HEK293 (cell line): ENCODE measurements at regions not wholly inside any gene's neighbourhood (a gene's known extent, or its start where the extent isn't known, plus 50 kb on each side); places are given as distances from the start of the nearest gene placed in this dataset.

Experiments
- ELK4 ChIP-seq: IDR thresholded peaks from 2 replicates; pipeline ENCODE4 v1.6.1; 2011; ENCODE audit warnings: mild to moderate bottlenecking, low read depth, low read length, borderline replicate concordance
- GLIS1 ChIP-seq: fragments of 450-650 bp; formaldehyde crosslinking; IDR thresholded peaks from 2 replicates; pipeline ENCODE4 v1.5.1; 2016; ENCODE audit warnings: missing biosample characterization, missing genetic modification characterization
- GLIS2 ChIP-seq: fragments of 450-650 bp; formaldehyde crosslinking; IDR thresholded peaks from 2 replicates; pipeline ENCODE4 v1.5.1; 2016; ENCODE audit warnings: missing biosample characterization, missing genetic modification characterization
- TSHZ1 ChIP-seq: fragments of 450-650 bp; formaldehyde crosslinking; IDR thresholded peaks from 2 replicates; pipeline ENCODE4 v1.5.1; 2016; ENCODE audit warnings: missing biosample characterization, missing genetic modification characterization, borderline replicate concordance
- YY1 ChIP-seq: fragments of 450-650 bp; formaldehyde crosslinking; IDR thresholded peaks from 2 replicates; pipeline ENCODE4 v1.5.1; 2018; ENCODE audit warnings: missing biosample characterization, missing genetic modification characterization
- ZFP37 ChIP-seq: fragments of 450-650 bp; formaldehyde crosslinking; IDR thresholded peaks from 2 replicates; pipeline ENCODE4 v1.5.1; 2016; ENCODE audit warnings: missing biosample characterization, missing genetic modification characterization
- ZNF214 ChIP-seq: fragments of 450-650 bp; formaldehyde crosslinking; IDR thresholded peaks from 2 replicates; pipeline ENCODE4 v1.5.1; 2017; ENCODE audit warnings: missing biosample characterization, mild to moderate bottlenecking, missing genetic modification characterization, borderline replicate concordance
- ZNF394 ChIP-seq: fragments of 450-650 bp; formaldehyde crosslinking; IDR thresholded peaks from 2 replicates; pipeline ENCODE4 v1.5.1; 2016; ENCODE audit warnings: missing biosample characterization, missing genetic modification characterization, mild to moderate bottlenecking, moderate library complexity, borderline replicate concordance
- ZNF426 ChIP-seq: fragments of 450-650 bp; formaldehyde crosslinking; IDR thresholded peaks from 2 replicates; pipeline ENCODE4 v1.5.1; 2017; ENCODE audit warnings: missing biosample characterization, missing genetic modification characterization, mild to moderate bottlenecking, inconsistent platforms, moderate library complexity
- ZNF768 ChIP-seq: fragments of 450-650 bp; formaldehyde crosslinking; IDR thresholded peaks from 2 replicates; pipeline ENCODE4 v1.5.1; 2018; ENCODE audit warnings: missing biosample characterization, mild to moderate bottlenecking, missing genetic modification characterization
- TF ChIP-seq, protein P1 (sequence below): fragments of 450-650 bp; formaldehyde crosslinking; IDR thresholded peaks from 2 replicates; pipeline ENCODE4 v1.5.1; 2016; ENCODE audit warnings: missing biosample characterization, missing genetic modification characterization
- TF ChIP-seq, protein P2 (sequence below): fragments of 450-650 bp; formaldehyde crosslinking; IDR thresholded peaks from 2 replicates; pipeline ENCODE4 v1.5.1; 2016; ENCODE audit warnings: missing biosample characterization, missing genetic modification characterization, low read depth
- TF ChIP-seq, protein P3 (sequence below): fragments of 450-650 bp; formaldehyde crosslinking; IDR thresholded peaks from 2 replicates; pipeline ENCODE4 v1.5.1; 2016; ENCODE audit warnings: missing biosample characterization, missing genetic modification characterization
- TF ChIP-seq, protein P4 (sequence below): fragments of 450-650 bp; formaldehyde crosslinking; IDR thresholded peaks from 2 replicates; pipeline ENCODE4 v1.5.1; 2016; ENCODE audit warnings: missing biosample characterization, missing genetic modification characterization

GRCh38 chr7:41847606-41848005 is 144.7 kb upstream of the INHBA start:
- TF ChIP-seq YY1 (no peak), TSHZ1 (tag by site-specific recombination) (no peak), GLIS2 (tag by site-specific recombination) (no peak), ZNF214 (tag by site-specific recombination) (no peak), ELK4 (no peak), ZNF768 (tag by site-specific recombination) (no peak), ZNF394 (tag by site-specific recombination) (no peak), ZFP37 (tag by site-specific recombination) (no peak), GLIS1 (no peak), ZNF426 (no peak)
- TF ChIP-seq, protein P1, sequence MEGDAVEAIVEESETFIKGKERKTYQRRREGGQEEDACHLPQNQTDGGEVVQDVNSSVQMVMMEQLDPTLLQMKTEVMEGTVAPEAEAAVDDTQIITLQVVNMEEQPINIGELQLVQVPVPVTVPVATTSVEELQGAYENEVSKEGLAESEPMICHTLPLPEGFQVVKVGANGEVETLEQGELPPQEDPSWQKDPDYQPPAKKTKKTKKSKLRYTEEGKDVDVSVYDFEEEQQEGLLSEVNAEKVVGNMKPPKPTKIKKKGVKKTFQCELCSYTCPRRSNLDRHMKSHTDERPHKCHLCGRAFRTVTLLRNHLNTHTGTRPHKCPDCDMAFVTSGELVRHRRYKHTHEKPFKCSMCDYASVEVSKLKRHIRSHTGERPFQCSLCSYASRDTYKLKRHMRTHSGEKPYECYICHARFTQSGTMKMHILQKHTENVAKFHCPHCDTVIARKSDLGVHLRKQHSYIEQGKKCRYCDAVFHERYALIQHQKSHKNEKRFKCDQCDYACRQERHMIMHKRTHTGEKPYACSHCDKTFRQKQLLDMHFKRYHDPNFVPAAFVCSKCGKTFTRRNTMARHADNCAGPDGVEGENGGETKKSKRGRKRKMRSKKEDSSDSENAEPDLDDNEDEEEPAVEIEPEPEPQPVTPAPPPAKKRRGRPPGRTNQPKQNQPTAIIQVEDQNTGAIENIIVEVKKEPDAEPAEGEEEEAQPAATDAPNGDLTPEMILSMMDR (tag by site-specific recombination): no peak
- TF ChIP-seq, protein P2, sequence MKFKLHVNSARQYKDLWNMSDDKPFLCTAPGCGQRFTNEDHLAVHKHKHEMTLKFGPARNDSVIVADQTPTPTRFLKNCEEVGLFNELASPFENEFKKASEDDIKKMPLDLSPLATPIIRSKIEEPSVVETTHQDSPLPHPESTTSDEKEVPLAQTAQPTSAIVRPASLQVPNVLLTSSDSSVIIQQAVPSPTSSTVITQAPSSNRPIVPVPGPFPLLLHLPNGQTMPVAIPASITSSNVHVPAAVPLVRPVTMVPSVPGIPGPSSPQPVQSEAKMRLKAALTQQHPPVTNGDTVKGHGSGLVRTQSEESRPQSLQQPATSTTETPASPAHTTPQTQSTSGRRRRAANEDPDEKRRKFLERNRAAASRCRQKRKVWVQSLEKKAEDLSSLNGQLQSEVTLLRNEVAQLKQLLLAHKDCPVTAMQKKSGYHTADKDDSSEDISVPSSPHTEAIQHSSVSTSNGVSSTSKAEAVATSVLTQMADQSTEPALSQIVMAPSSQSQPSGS (tag by site-specific recombination): no peak
- TF ChIP-seq, protein P3, sequence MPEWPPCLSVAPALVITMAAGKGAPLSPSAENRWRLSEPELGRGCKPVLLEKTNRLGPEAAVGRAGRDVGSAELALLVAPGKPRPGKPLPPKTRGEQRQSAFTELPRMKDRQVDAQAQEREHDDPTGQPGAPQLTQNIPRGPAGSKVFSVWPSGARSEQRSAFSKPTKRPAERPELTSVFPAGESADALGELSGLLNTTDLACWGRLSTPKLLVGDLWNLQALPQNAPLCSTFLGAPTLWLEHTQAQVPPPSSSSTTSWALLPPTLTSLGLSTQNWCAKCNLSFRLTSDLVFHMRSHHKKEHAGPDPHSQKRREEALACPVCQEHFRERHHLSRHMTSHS (tag by site-specific recombination): no peak
- TF ChIP-seq, protein P4, sequence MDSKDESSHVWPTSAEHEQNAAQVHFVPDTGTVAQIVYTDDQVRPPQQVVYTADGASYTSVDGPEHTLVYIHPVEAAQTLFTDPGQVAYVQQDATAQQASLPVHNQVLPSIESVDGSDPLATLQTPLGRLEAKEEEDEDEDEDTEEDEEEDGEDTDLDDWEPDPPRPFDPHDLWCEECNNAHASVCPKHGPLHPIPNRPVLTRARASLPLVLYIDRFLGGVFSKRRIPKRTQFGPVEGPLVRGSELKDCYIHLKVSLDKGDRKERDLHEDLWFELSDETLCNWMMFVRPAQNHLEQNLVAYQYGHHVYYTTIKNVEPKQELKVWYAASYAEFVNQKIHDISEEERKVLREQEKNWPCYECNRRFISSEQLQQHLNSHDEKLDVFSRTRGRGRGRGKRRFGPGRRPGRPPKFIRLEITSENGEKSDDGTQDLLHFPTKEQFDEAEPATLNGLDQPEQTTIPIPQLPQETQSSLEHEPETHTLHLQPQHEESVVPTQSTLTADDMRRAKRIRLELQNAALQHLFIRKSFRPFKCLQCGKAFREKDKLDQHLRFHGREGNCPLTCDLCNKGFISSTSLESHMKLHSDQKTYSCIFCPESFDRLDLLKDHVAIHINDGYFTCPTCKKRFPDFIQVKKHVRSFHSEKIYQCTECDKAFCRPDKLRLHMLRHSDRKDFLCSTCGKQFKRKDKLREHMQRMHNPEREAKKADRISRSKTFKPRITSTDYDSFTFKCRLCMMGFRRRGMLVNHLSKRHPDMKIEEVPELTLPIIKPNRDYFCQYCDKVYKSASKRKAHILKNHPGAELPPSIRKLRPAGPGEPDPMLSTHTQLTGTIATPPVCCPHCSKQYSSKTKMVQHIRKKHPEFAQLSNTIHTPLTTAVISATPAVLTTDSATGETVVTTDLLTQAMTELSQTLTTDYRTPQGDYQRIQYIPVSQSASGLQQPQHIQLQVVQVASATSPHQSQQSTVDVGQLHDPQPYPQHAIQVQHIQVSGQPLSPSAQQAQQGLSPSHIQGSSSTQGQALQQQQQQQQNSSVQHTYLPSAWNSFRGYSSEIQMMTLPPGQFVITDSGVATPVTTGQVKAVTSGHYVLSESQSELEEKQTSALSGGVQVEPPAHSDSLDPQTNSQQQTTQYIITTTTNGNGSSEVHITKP (tag by site-specific recombination): no peak
